ENCODE measurements at regions not wholly inside any gene's neighbourhood (a gene's known extent, or its start where the extent isn't known, plus 50 kb on each side); places are given as distances from the start of the nearest gene placed in this dataset.

GRCh38 chr18:69109686-69110085 lies 291.0 kb upstream of the DOK6 start:
- intact Hi-C loops (cut with micrococcal nuclease): no loop called here
- Histone ChIP-seq H3K4me3 (no peak overlapping the region), H3K27me3 (ENCODE audit: low read depth) (no peaks in the 10 kb centered on the region), H3K9me3 (replicated peaks) (no peaks in the 10 kb centered on the region), H3K4me1 (no peaks in the 10 kb centered on the region), H3K36me3 (no peaks in the 10 kb centered on the region), H3K27ac (replicated peaks) (no peak overlapping the region)
- TF ChIP-seq CTCF (IDR thresholded peaks at IDR 0.05; ENCODE audit: borderline replicate concordance): no peak
- DNase-seq: no peak

DNA sequence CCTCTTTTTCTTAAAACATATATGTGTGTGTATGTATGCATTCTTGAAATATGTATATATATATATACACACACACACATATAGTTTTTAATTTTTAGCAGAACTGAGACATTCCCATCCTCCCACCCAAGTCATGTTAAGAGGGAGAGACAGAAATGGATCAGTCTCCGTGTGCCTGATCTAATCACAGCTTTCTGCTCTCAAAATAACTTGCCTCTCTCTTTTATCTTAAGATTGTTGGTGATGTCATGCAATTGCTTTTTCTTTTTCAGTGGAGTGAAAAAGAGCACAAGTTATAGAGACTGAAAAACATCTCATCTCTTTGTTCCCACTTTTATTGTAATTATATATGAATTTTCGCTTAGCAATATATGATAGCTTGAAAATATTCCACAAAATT lies 279.9 kb upstream of the DOK6 start:
- H3K4me1 ChIP-seq: no peaks in the 10 kb centered on the region
- intact Hi-C loops (cut with micrococcal nuclease): no loop called here
- no peak for TF ChIP-seq CTCF (IDR thresholded peaks at IDR 0.05; ENCODE audit: borderline replicate concordance)
- no peak overlapping the region for H3K4me3 ChIP-seq
- H3K27me3 ChIP-seq (ENCODE audit: low read depth): no peaks in the 10 kb centered on the region
- DNase-seq: no peak
- H3K9me3 ChIP-seq (replicated peaks): no peaks in the 10 kb centered on the region
- H3K36me3 ChIP-seq: no peaks in the 10 kb centered on the region
- H3K27ac ChIP-seq (replicated peaks): no peak overlapping the region

DNA sequence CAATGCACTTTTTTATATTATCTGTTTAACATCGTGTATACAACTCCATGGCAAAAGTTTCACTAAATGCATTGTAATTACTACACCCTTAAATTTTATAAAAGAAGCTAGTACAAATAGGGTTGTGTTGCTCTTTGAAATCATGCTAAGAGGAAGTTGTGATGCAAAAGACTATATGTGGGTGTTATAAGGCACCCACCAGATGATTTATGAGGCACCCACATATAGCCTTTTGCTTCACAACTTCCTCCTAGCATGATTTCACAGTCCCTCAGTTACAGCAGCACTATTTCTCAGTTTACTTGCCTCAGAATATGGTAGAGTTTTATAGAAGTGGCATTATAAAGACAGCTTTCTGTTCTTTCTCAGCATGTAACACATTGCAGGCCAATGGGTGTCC lies 277.3 kb upstream of the DOK6 start:
- H3K27me3 ChIP-seq (ENCODE audit: low read depth): no peaks in the 10 kb centered on the region
- no peak overlapping the region for H3K27ac ChIP-seq (replicated peaks)
- no peaks in the 10 kb centered on the region for H3K4me1 ChIP-seq
- H3K36me3 ChIP-seq: no peaks in the 10 kb centered on the region
- no peaks in the 10 kb centered on the region for H3K9me3 ChIP-seq (replicated peaks)
- no peak for DNase-seq
- no peak for TF ChIP-seq CTCF (IDR thresholded peaks at IDR 0.05; ENCODE audit: borderline replicate concordance)
- no peak overlapping the region for H3K4me3 ChIP-seq
- intact Hi-C loops (cut with micrococcal nuclease): no loop called here

- no peak for DNase-seq
- intact Hi-C loops (cut with micrococcal nuclease): no loop called here
- Histone ChIP-seq H3K4me1 (no peaks in the 10 kb centered on the region), H3K27ac (replicated peaks) (no peak overlapping the region), H3K27me3 (ENCODE audit: low read depth) (no peaks in the 10 kb centered on the region), H3K36me3 (no peaks in the 10 kb centered on the region), H3K9me3 (replicated peaks) (peaks cover 10% of the 10 kb centered on the region), H3K4me3 (no peak overlapping the region)
- TF ChIP-seq CTCF (IDR thresholded peaks at IDR 0.05; ENCODE audit: borderline replicate concordance): no peak
Measured at GRCh38 chr18:69127873-69128500, 272.7 kb upstream of the DOK6 start.

DNA sequence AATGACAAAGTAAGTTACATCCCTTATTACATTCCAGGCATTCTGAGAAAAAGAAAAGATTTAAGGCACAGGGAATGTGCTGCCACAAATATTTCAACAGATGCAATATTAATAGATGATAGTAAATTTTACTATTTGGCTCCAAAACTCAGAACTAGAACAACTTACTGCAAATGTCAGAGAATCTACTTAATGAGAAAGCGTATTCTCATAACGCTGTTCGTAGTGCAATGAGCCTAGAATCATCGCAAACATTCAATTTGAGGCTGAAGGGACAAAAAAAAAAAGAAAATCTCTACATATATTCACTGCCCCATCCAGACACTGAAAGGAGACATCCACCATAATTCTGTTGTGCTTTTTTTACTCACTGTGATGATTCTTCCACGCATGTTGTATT lies 272.1 kb upstream of the DOK6 start:
- Histone ChIP-seq H3K4me1 (no peaks in the 10 kb centered on the region), H3K27me3 (ENCODE audit: low read depth) (no peaks in the 10 kb centered on the region), H3K9me3 (replicated peaks) (peaks cover 15% of the 10 kb centered on the region), H3K36me3 (no peaks in the 10 kb centered on the region), H3K27ac (replicated peaks) (no peak overlapping the region), H3K4me3 (no peak overlapping the region)
- TF ChIP-seq CTCF (IDR thresholded peaks at IDR 0.05; ENCODE audit: borderline replicate concordance): no peak
- intact Hi-C loops (cut with micrococcal nuclease): no loop called here
- DNase-seq: no peak
